Prostate gland (tissue), 2 donors: ENCODE measurements at regions not wholly inside any gene's neighbourhood (a gene's known extent, or its start where the extent isn't known, plus 50 kb on each side); places are given as distances from the start of the nearest gene placed in this dataset.

ENCODE experiments used
- CTCF ChIP-seq, 4 experiments: fragments of 200-600 bp in 2 of 4; fragments of 450-650 bp in 2 of 4; sonication (generic) in 2 of 4; IDR thresholded peaks; 1 replicate in 3 of 4; 2 replicates in 1 of 4; pipeline ENCODE4 v1.5.1; 2016 to 2019; ENCODE audit warnings: antibody characterized with exemption in 4 of 4, mild to moderate bottlenecking in 2 of 4, moderate library complexity in 2 of 4
- POLR2AphosphoS5 ChIP-seq: sonication (generic); formaldehyde crosslinking; IDR thresholded peaks from one replicate; pipeline ENCODE4 v1.6.1; 2017; ENCODE audit warnings: antibody characterized with exemption

GRCh38 chr4:38344929-38345328, 319.1 kb upstream of the KLF3 start:
- no peak for TF ChIP-seq CTCF (IDR thresholded peaks at IDR 0.05)
- TF ChIP-seq POLR2AphosphoS5, result no peak
